Mesodermal cell (in vitro differentiated cells): ENCODE measurements at regions not wholly inside any gene's neighbourhood (a gene's known extent, or its start where the extent isn't known, plus 50 kb on each side); places are given as distances from the start of the nearest gene placed in this dataset.

Experiments
- H3K27ac ChIP-seq: 2 replicates; pipeline ENCODE4 v1.7.0; 2013; ENCODE audit warnings: mild to moderate bottlenecking, low read depth, low read length, moderate library complexity; ENCODE audit not compliant: severe bottlenecking
- H3K36me3 ChIP-seq: 2 replicates; pipeline ENCODE4 v1.7.1; 2013; ENCODE audit warnings: mild to moderate bottlenecking, low read length, moderate library complexity; ENCODE audit not compliant: control insufficient read depth, insufficient read depth
- H3K4me1 ChIP-seq: one replicate; pipeline ENCODE4 v1.7.1; 2013; ENCODE audit warnings: mild to moderate bottlenecking, low read length; ENCODE audit not compliant: insufficient read depth, control insufficient read depth, poor library complexity, severe bottlenecking
- H3K4me3 ChIP-seq: 2 replicates; pipeline ENCODE4 v1.7.0; 2013; ENCODE audit warnings: low read length, control low read depth, mild to moderate bottlenecking; ENCODE audit not compliant: insufficient read depth, poor library complexity, severe bottlenecking; ENCODE audit errors: extremely low read depth
- H3K9me3 ChIP-seq: 2 replicates; pipeline ENCODE4 v1.7.1; 2013; ENCODE audit warnings: mild to moderate bottlenecking, low read length, moderate library complexity; ENCODE audit not compliant: control insufficient read depth
- WGBS, 2 experiments: methylation state at CpG; one replicate each; pipeline ENCODE4 v1.1.5; 2013; ENCODE audit warnings: missing lambda C conversion rate in 2 of 2; ENCODE audit not compliant: insufficient coverage in 2 of 2; 5-methylcytosine and 5-hydroxymethylcytosine counted together

- Histone ChIP-seq H3K4me1 (peaks cover 2% of the 10 kb centered on the region), H3K4me3 (no peak overlapping the region), H3K9me3 (no peaks in the 10 kb centered on the region), H3K36me3 (no peaks in the 10 kb centered on the region), H3K27ac (no peak overlapping the region)
- WGBS, 2 experiments, result 86% methylated on average over 1 of the region's 2 CpGs; no CpG with 5 or more reads in 1 of the 2 experiments
These were observed 183.7 kb downstream of the CBLN1 start for GRCh38 chr16:49097964-49098363.

- 90 to 95% methylated on average over 3 to 4 of the region's 7 CpGs for WGBS, 2 experiments
These were observed 185.3 kb downstream of the CBLN1 start for GRCh38 chr16:49096176-49096945.

GRCh38 chr16:49095539-49095938 is 186.1 kb downstream of the CBLN1 start:
- Histone ChIP-seq H3K4me1 (no peaks in the 10 kb centered on the region), H3K36me3 (no peaks in the 10 kb centered on the region), H3K4me3 (no peak overlapping the region), H3K9me3 (no peaks in the 10 kb centered on the region), H3K27ac (no peak overlapping the region)
- 36% methylated on average over 2 of the region's 2 CpGs for WGBS, 2 experiments

More at GRCh38 chr16:49096176-49096945, 185.3 kb downstream of the CBLN1 start:
- no peaks in the 10 kb centered on the region for H3K36me3 ChIP-seq
- H3K4me3 ChIP-seq, result no peak overlapping the region
- H3K4me1 ChIP-seq, result no peaks in the 10 kb centered on the region
- no peaks in the 10 kb centered on the region for H3K9me3 ChIP-seq
- no peak overlapping the region for H3K27ac ChIP-seq

- Histone ChIP-seq H3K4me3 (no peak overlapping the region), H3K36me3 (no peaks in the 10 kb centered on the region), H3K9me3 (no peaks in the 10 kb centered on the region), H3K27ac (no peak overlapping the region), H3K4me1 (peaks cover 5% of the 10 kb centered on the region)
- 89 to 90% methylated on average over 1 of the region's 2 CpGs for WGBS, 2 experiments
These were observed 187.2 kb downstream of the CBLN1 start for GRCh38 chr16:49094471-49094870.

GRCh38 chr16:49093939-49094338 is 187.7 kb downstream of the CBLN1 start:
- H3K36me3 ChIP-seq, result no peaks in the 10 kb centered on the region
- no peak overlapping the region for H3K4me3 ChIP-seq
- H3K9me3 ChIP-seq, result no peaks in the 10 kb centered on the region
- H3K27ac ChIP-seq, result no peak overlapping the region
- peaks cover 5% of the 10 kb centered on the region for H3K4me1 ChIP-seq
- WGBS, 2 experiments, result 75 to 95% methylated on average over 2 of the region's 2 CpGs

GRCh38 chr16:49092704-49093103 is 188.9 kb downstream of the CBLN1 start:
- H3K27ac ChIP-seq, result no peak overlapping the region
- no peak overlapping the region for H3K4me3 ChIP-seq
- H3K9me3 ChIP-seq, result no peaks in the 10 kb centered on the region
- H3K4me1 ChIP-seq, result peaks cover 5% of the 10 kb centered on the region
- no peaks in the 10 kb centered on the region for H3K36me3 ChIP-seq
- 87 to 100% methylated on average over 2 of the region's 2 CpGs for WGBS, 2 experiments

GRCh38 chr16:49089533-49089932 is 192.1 kb downstream of the CBLN1 start:
- peaks cover 4% of the 10 kb centered on the region for H3K9me3 ChIP-seq
- WGBS, 2 experiments, result 92 to 94% methylated on average over 2 of the region's 2 CpGs
- peaks cover 5% of the 10 kb centered on the region for H3K4me1 ChIP-seq
- no peak overlapping the region for H3K27ac ChIP-seq
- no peak overlapping the region for H3K4me3 ChIP-seq
- no peaks in the 10 kb centered on the region for H3K36me3 ChIP-seq

- H3K36me3 ChIP-seq, result no peaks in the 10 kb centered on the region
- 92% methylated on average over 2 of the region's 4 CpGs for WGBS, 2 experiments
- H3K9me3 ChIP-seq, result peaks cover 4% of the 10 kb centered on the region
- no peak overlapping the region for H3K4me3 ChIP-seq
- no peak overlapping the region for H3K27ac ChIP-seq
- H3K4me1 ChIP-seq, result peaks cover 5% of the 10 kb centered on the region
These were observed 192.6 kb downstream of the CBLN1 start for GRCh38 chr16:49089039-49089438.

GRCh38 chr16:49085686-49086085 is 196.0 kb downstream of the CBLN1 start:
- H3K27ac ChIP-seq, result no peak overlapping the region
- no peaks in the 10 kb centered on the region for H3K36me3 ChIP-seq
- no peak overlapping the region for H3K4me3 ChIP-seq
- peaks cover 5% of the 10 kb centered on the region for H3K4me1 ChIP-seq
- peaks cover 4% of the 10 kb centered on the region for H3K9me3 ChIP-seq
- WGBS, 2 experiments, result 67 to 100% methylated on average over 1 of the region's 2 CpGs

- Histone ChIP-seq H3K9me3 (peaks cover 4% of the 10 kb centered on the region), H3K36me3 (no peaks in the 10 kb centered on the region), H3K27ac (no peak overlapping the region), H3K4me1 (peaks cover under 1% of the 10 kb centered on the region), H3K4me3 (no peak overlapping the region)
These were observed 196.8 kb downstream of the CBLN1 start for GRCh38 chr16:49084628-49085390.

GRCh38 chr16:49081554-49081953 is 200.1 kb downstream of the CBLN1 start:
- H3K4me3 ChIP-seq, result no peak overlapping the region
- H3K9me3 ChIP-seq, result peaks cover 12% of the 10 kb centered on the region
- WGBS, 2 experiments, result 72% methylated on average over 2 of the region's 3 CpGs; no CpG with 5 or more reads in 1 of the 2 experiments
- no peaks in the 10 kb centered on the region for H3K36me3 ChIP-seq
- H3K4me1 ChIP-seq, result no peaks in the 10 kb centered on the region
- H3K27ac ChIP-seq, result no peak overlapping the region
